ENCODE measurements at regions not wholly inside any gene's neighbourhood (a gene's known extent, or its start where the extent isn't known, plus 50 kb on each side); places are given as distances from the start of the nearest gene placed in this dataset.

DNA sequence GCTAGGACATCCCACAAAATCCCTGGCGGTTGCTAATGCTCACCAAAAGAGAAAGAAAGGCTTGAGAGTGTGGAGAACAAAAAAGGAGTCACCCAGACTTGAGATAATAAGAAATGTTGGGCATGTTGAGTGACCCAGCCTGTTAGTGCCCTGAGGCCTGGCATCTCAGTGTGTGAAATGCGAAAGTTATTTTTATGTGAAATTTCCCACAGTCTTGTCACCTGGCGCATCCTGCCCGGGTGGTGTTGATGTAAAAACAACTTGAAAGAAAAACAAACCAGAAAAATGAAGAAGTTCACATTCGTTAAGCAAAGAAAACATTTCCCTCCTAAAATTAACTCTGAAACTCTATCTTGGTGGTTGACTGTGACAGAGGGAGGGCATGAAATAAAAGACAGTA is 495.2 kb downstream of the MID1IP1 start:
- TF ChIP-seq POLR2A (IDR thresholded peaks at IDR 0.05) = no peak
- TF ChIP-seq, protein P1, sequence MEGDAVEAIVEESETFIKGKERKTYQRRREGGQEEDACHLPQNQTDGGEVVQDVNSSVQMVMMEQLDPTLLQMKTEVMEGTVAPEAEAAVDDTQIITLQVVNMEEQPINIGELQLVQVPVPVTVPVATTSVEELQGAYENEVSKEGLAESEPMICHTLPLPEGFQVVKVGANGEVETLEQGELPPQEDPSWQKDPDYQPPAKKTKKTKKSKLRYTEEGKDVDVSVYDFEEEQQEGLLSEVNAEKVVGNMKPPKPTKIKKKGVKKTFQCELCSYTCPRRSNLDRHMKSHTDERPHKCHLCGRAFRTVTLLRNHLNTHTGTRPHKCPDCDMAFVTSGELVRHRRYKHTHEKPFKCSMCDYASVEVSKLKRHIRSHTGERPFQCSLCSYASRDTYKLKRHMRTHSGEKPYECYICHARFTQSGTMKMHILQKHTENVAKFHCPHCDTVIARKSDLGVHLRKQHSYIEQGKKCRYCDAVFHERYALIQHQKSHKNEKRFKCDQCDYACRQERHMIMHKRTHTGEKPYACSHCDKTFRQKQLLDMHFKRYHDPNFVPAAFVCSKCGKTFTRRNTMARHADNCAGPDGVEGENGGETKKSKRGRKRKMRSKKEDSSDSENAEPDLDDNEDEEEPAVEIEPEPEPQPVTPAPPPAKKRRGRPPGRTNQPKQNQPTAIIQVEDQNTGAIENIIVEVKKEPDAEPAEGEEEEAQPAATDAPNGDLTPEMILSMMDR (IDR thresholded peaks at IDR 0.05) = no peak

All from ovary (tissue), 3 donors.